Hepatocyte (in vitro differentiated cells): ENCODE measurements at regions not wholly inside any gene's neighbourhood (a gene's known extent, or its start where the extent isn't known, plus 50 kb on each side); places are given as distances from the start of the nearest gene placed in this dataset.
A peak's percentile ranks its signal among the peaks of the same experiment; 100 is the strongest.

Source experiments
- DNase-seq: peaks from one replicate; pipeline ENCODE4 v3.0.0-alpha.2; 2016; ENCODE audit warnings: low spot score
- H2AFZ ChIP-seq: fragments of 200-600 bp; sonication (generic); 2 replicates; pipeline ENCODE4 v1.6.0; 2016; ENCODE audit warnings: antibody characterized with exemption, mild to moderate bottlenecking
- H3K27ac ChIP-seq: fragments of 200-600 bp; sonication (generic); 2 replicates; pipeline ENCODE4 v1.5.1; 2016; ENCODE audit warnings: mild to moderate bottlenecking
- H3K27me3 ChIP-seq: fragments of 200-600 bp; sonication (generic); 2 replicates; pipeline ENCODE4 v1.6.1; 2016
- H3K36me3 ChIP-seq: fragments of 200-600 bp; sonication (generic); replicated peaks from 2 replicates; pipeline ENCODE4 v1.5.1; 2016; ENCODE audit warnings: low read depth; ENCODE audit not compliant: insufficient read depth
- H3K4me1 ChIP-seq: fragments of 200-600 bp; sonication (generic); 2 replicates; pipeline ENCODE4 v1.5.1; 2016; ENCODE audit warnings: mild to moderate bottlenecking, moderate library complexity; ENCODE audit not compliant: insufficient read depth
- H3K4me2 ChIP-seq: fragments of 200-600 bp; sonication (generic); 2 replicates; pipeline ENCODE4 v1.6.0; 2016
- H3K4me3 ChIP-seq: fragments of 200-600 bp; sonication (generic); 2 replicates; pipeline ENCODE4 v1.5.1; 2016; ENCODE audit warnings: mild to moderate bottlenecking
- H3K79me2 ChIP-seq: fragments of 200-600 bp; sonication (generic); 2 replicates; pipeline ENCODE4 v1.6.0; 2017; ENCODE audit warnings: mild to moderate bottlenecking
- H3K9me2 ChIP-seq: fragments of 200-600 bp; sonication (generic); replicated peaks from 2 replicates; pipeline ENCODE4 v1.6.0; 2017; ENCODE audit warnings: mild to moderate bottlenecking; ENCODE audit not compliant: insufficient read depth
- H3K9me3 ChIP-seq: fragments of 200-600 bp; sonication (generic); 2 replicates; pipeline ENCODE4 v1.5.1; 2016; ENCODE audit warnings: low read depth, mild to moderate bottlenecking
- H4K20me1 ChIP-seq: fragments of 200-600 bp; sonication (generic); 2 replicates; pipeline ENCODE4 v1.6.0; 2016; ENCODE audit warnings: mild to moderate bottlenecking; ENCODE audit not compliant: insufficient read depth, poor library complexity, severe bottlenecking
- EZH2 ChIP-seq: fragments of 200-600 bp; sonication (generic); IDR thresholded peaks from 2 replicates; pipeline ENCODE4 v1.6.1; 2016; ENCODE audit warnings: antibody characterized with exemption, mild to moderate bottlenecking, borderline replicate concordance
- EZH2phosphoT487 ChIP-seq: fragments of 200-600 bp; sonication (generic); IDR thresholded peaks from one replicate; pipeline ENCODE4 v1.6.1; 2018; ENCODE audit warnings: antibody characterized with exemption, mild to moderate bottlenecking, low read depth, moderate library complexity; ENCODE audit not compliant: unreplicated experiment, severe bottlenecking
- WGBS: methylation state at CpG from one replicate; pipeline ENCODE4 v1.1.6; 2016; ENCODE audit warnings: low lambda C conversion rate; ENCODE audit errors: missing lambda C conversion rate; 5-methylcytosine and 5-hydroxymethylcytosine counted together
- TF ChIP-seq, protein P1 (sequence below): fragments of 200-600 bp; sonication (generic); IDR thresholded peaks from 2 replicates; pipeline ENCODE4 v1.5.1; 2016; ENCODE audit warnings: antibody characterized with exemption, mild to moderate bottlenecking; ENCODE audit not compliant: poor library complexity

DNA sequence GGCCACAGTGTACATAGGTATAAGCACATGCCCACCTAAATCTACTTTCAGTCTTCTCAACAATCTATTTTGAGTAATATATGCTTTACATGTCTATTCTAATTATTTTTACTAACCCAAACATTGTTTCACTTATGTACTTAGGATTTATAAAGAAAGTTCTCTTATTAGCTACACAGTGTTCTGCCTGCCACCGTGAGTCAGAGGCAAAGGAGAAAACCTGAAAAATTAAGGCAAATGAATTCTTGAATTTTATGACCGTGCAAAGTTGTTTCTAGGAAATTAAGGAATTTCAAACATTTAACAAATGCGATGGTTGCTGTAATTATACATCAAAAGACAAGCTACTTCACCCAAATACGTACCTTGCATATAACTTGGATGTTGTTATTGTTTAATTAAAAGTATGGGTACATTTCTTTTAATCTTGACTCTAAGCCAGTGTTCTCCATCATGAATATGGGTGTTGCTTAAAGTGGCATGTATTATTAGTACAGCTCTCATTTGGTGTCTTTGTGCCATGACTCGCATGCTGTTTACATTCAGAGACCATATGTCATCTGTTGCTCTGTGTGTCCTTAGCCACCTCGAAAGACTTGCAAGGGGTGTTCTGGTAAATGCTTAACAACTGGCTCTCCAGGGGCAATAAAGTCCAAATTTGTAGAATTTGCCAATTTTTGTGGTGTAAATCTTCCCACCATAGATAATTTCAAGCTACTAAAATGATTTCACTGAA is 154.3 kb upstream of the FN1 start:
- Histone ChIP-seq H3K9me2 (no peaks in the 10 kb centered on the region), H3K4me1 (no peaks in the 10 kb centered on the region), H3K36me3 (no peaks in the 10 kb centered on the region), H3K79me2 (no peaks in the 10 kb centered on the region), H3K27ac (no peak overlapping the region), H4K20me1 (no peaks in the 10 kb centered on the region), H3K27me3 (no peaks in the 10 kb centered on the region), H2AFZ (no peak overlapping the region), H3K4me2 (no peak overlapping the region), H3K4me3 (no peak overlapping the region), H3K9me3 (no peaks in the 10 kb centered on the region)
- no peak for DNase-seq
- 83% methylated on average over 6 of the region's 6 CpGs for WGBS
- TF ChIP-seq EZH2phosphoT487, result no peak
- TF ChIP-seq, protein P1, sequence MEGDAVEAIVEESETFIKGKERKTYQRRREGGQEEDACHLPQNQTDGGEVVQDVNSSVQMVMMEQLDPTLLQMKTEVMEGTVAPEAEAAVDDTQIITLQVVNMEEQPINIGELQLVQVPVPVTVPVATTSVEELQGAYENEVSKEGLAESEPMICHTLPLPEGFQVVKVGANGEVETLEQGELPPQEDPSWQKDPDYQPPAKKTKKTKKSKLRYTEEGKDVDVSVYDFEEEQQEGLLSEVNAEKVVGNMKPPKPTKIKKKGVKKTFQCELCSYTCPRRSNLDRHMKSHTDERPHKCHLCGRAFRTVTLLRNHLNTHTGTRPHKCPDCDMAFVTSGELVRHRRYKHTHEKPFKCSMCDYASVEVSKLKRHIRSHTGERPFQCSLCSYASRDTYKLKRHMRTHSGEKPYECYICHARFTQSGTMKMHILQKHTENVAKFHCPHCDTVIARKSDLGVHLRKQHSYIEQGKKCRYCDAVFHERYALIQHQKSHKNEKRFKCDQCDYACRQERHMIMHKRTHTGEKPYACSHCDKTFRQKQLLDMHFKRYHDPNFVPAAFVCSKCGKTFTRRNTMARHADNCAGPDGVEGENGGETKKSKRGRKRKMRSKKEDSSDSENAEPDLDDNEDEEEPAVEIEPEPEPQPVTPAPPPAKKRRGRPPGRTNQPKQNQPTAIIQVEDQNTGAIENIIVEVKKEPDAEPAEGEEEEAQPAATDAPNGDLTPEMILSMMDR, result no peak
- TF ChIP-seq EZH2, result no peak

DNA sequence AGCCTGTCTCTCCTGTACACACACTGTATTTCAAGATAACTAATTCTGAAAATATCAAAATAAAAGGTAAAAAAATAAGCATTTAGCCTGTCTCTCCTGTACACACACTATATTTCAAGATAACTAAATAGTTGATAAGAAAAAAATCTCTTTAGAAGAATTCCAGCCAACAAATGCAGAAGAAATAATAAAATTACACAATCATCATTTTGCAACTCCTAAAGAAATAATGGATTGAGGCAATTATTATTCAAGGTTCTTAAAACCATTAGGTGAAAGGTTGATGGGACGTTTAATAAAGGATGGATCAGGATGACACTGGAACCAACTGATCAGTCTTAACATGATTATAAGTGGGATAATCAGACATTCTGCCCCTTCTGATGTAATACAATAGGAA is 148.0 kb upstream of the FN1 start:
- Histone ChIP-seq H3K4me1 (peaks cover 3% of the 10 kb centered on the region), H3K27ac (no peak overlapping the region), H4K20me1 (no peaks in the 10 kb centered on the region), H2AFZ (no peak overlapping the region), H3K4me3 (no peak overlapping the region), H3K9me3 (no peaks in the 10 kb centered on the region), H3K79me2 (no peaks in the 10 kb centered on the region), H3K4me2 (no peak overlapping the region), H3K36me3 (no peaks in the 10 kb centered on the region), H3K27me3 (no peaks in the 10 kb centered on the region), H3K9me2 (no peaks in the 10 kb centered on the region)
- DNase-seq, result no peak
- TF ChIP-seq, protein P1, result no peak
- no peak for TF ChIP-seq EZH2
- TF ChIP-seq EZH2phosphoT487, result no peak
- WGBS, result 92% methylated on average over 1 of the region's 1 CpG

- Histone ChIP-seq H3K4me2 (no peak overlapping the region), H3K27me3 (no peaks in the 10 kb centered on the region), H3K9me2 (no peaks in the 10 kb centered on the region), H3K9me3 (no peaks in the 10 kb centered on the region), H2AFZ (no peak overlapping the region), H3K4me3 (no peak overlapping the region), H3K4me1 (peaks cover 3% of the 10 kb centered on the region), H3K27ac (peak overlapping the region; percentile 25), H3K36me3 (no peaks in the 10 kb centered on the region), H3K79me2 (no peaks in the 10 kb centered on the region), H4K20me1 (no peaks in the 10 kb centered on the region)
- TF ChIP-seq, protein P1, result no peak
- TF ChIP-seq EZH2, result no peak
- TF ChIP-seq EZH2phosphoT487, result no peak
- 44% methylated on average over 3 of the region's 3 CpGs for WGBS
- DNase-seq, result peak; percentile 13
These were observed 143.9 kb upstream of the FN1 start for GRCh38 chr2:215579809-215580208.
